ENCODE measurements at regions not wholly inside any gene's neighbourhood (a gene's known extent, or its start where the extent isn't known, plus 50 kb on each side); places are given as distances from the start of the nearest gene placed in this dataset.

DNA sequence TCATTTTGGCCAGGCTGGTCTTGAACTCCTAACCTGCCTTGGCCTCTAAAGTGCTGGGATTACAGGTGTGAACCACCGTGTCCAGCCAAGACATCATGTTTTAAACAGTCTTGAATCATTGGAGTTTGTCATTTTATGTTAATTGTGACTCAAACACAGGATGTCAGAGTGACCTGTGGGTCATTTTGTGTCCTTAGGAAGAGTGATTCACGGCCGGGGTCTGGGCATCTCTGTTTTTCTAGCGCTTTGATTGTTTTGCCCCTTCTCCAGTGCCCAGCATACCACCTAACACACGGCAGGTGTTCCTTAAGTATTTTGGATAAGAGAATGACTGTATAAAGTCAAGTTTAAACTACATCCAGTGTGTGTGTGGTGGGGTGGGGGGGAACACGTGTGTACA, 183.7 kb upstream of the KLF6 start:
- TF ChIP-seq, protein P1, sequence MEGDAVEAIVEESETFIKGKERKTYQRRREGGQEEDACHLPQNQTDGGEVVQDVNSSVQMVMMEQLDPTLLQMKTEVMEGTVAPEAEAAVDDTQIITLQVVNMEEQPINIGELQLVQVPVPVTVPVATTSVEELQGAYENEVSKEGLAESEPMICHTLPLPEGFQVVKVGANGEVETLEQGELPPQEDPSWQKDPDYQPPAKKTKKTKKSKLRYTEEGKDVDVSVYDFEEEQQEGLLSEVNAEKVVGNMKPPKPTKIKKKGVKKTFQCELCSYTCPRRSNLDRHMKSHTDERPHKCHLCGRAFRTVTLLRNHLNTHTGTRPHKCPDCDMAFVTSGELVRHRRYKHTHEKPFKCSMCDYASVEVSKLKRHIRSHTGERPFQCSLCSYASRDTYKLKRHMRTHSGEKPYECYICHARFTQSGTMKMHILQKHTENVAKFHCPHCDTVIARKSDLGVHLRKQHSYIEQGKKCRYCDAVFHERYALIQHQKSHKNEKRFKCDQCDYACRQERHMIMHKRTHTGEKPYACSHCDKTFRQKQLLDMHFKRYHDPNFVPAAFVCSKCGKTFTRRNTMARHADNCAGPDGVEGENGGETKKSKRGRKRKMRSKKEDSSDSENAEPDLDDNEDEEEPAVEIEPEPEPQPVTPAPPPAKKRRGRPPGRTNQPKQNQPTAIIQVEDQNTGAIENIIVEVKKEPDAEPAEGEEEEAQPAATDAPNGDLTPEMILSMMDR (IDR thresholded peaks at IDR 0.05; ENCODE audit: insufficient read depth, low read length, poor library complexity, severe bottlenecking), result no peak
- TF ChIP-seq EZH2phosphoT487 (conservative IDR thresholded peaks at IDR 0.05; ENCODE audit: low read length), result no peak
